K562 (cell line): ENCODE measurements at regions not wholly inside any gene's neighbourhood (a gene's known extent, or its start where the extent isn't known, plus 50 kb on each side); places are given as distances from the start of the nearest gene placed in this dataset.
A peak's percentile ranks its signal among the peaks of the same experiment; 100 is the strongest.

Experiments used
- ATAC-seq: fragments of 200-7000 bp; cut with Tn5 transposase; 3 replicates; pipeline ENCODE4 v1.9.1; 2020; ENCODE audit warnings: moderate library complexity
- BruUV-seq: library from RNA; stranded (reverse); fragments of 400-500 nt; replicated peaks from 2 replicates; lab custom pipeline; 2021; lab: Mats Ljungman, UMichigan
- CTCF ChIA-PET: fragments of 300-600 bp; formaldehyde crosslinking; extraction: SDS; loops from one replicate; lab custom pipeline; 2021; ENCODE audit warnings: low intra/inter-chr PET ratio; lab: Yijun Ruan, JAX
- POLR2A ChIA-PET: fragments of 300-600, 350-650 bp; sonication (Branson Sonifier 250); formaldehyde crosslinking; extraction: SDS; loops from one replicate; lab custom pipeline; 2021; ENCODE audit warnings: antibody characterized with exemption, inconsistent platforms; lab: Yijun Ruan, JAX
- DNase-seq, 4 experiments: peaks; one replicate each; pipeline versions ENCODE4 v3.0.0 to v3.0.0-alpha.2; 2011 to 2018; ENCODE audit warnings: low spot score in 3 of 4, mixed read lengths in 3 of 4; ENCODE audit errors: extremely low read depth in 1 of 4
- FAIRE-seq: peaks from 2 replicates; lab custom pipeline; 2011; peaks lifted over from hg19 to GRCh38; lab: Jason Lieb, UNC
- H2AFZ ChIP-seq: 2 replicates; pipeline ENCODE4 v1.6.0; 2011; ENCODE audit warnings: low read depth, low read length, control low read depth, inconsistent platforms
- H3K27ac ChIP-seq: fragments of 200-600 bp; 3 replicates; pipeline ENCODE4 v1.8.0; 2011; ENCODE audit warnings: low read depth, mild to moderate bottlenecking, control low read depth, inconsistent platforms, low read length, moderate library complexity, mixed read lengths; ENCODE audit errors: extremely low read depth
- H3K27me3 ChIP-seq, 2 experiments: fragments of 300-600 bp in 1 of 2; 2 replicates in 1 of 2; 3 replicates in 1 of 2; pipeline versions ENCODE4 v1.6.0 to v1.8.0; 2011; ENCODE audit warnings: inconsistent platforms in 2 of 2, low read length in 2 of 2, mild to moderate bottlenecking in 1 of 2, mixed read lengths in 1 of 2, moderate library complexity in 1 of 2; ENCODE audit not compliant: control insufficient read depth in 2 of 2, insufficient read depth in 2 of 2
- H3K36me3 ChIP-seq: fragments of 300-600 bp; 3 replicates; pipeline ENCODE4 v1.8.0; 2011; ENCODE audit warnings: mild to moderate bottlenecking, low read length, inconsistent platforms; ENCODE audit not compliant: control insufficient read depth, insufficient read depth
- H3K4me1 ChIP-seq, 2 experiments: fragments of 200-600 bp in 1 of 2; replicated peaks in 1 of 2; 2 replicates in 1 of 2; 3 replicates in 1 of 2; pipeline versions ENCODE4 v1.5.1 to v1.8.0; 2011; ENCODE audit warnings: inconsistent platforms in 2 of 2, low read length in 2 of 2, mild to moderate bottlenecking in 1 of 2, mixed read lengths in 1 of 2, moderate library complexity in 1 of 2; ENCODE audit not compliant: control insufficient read depth in 2 of 2, insufficient read depth in 2 of 2
- H3K4me2 ChIP-seq: 2 replicates; pipeline ENCODE4 v1.6.1; 2011; ENCODE audit warnings: low read length, control low read depth, inconsistent platforms, mixed read lengths; ENCODE audit not compliant: insufficient read depth
- H3K4me3 ChIP-seq: fragments of 200-600 bp; sonication (generic), shearing (Covaris generic); 2 replicates; pipeline ENCODE4 v1.5.1; 2016; ENCODE audit warnings: control low read depth, inconsistent platforms
- H3K79me2 ChIP-seq: fragments of 200-600 bp; 3 replicates; pipeline ENCODE4 v1.8.0; 2011; ENCODE audit warnings: low read length, inconsistent platforms; ENCODE audit not compliant: control insufficient read depth, insufficient read depth
- H3K9ac ChIP-seq, 2 experiments: 2 replicates each; pipeline versions ENCODE4 v1.6.0 to v1.6.1; 2011; ENCODE audit warnings: low read depth in 2 of 2, low read length in 2 of 2, control low read depth in 1 of 2, inconsistent platforms in 1 of 2, mild to moderate bottlenecking in 1 of 2, mixed read lengths in 1 of 2; ENCODE audit not compliant: insufficient read depth in 1 of 2
- H3K9me1 ChIP-seq: one replicate; pipeline ENCODE4 v1.6.0; 2011; ENCODE audit warnings: inconsistent platforms, mild to moderate bottlenecking, low read length, moderate library complexity; ENCODE audit not compliant: control insufficient read depth, insufficient read depth
- H3K9me3 ChIP-seq: replicated peaks from 2 replicates; pipeline ENCODE4 v1.5.1; 2011; ENCODE audit warnings: low read depth, low read length, inconsistent platforms; ENCODE audit not compliant: control insufficient read depth, insufficient read depth
- H4K20me1 ChIP-seq: replicated peaks from 2 replicates; pipeline ENCODE4 v1.6.1; 2011; ENCODE audit warnings: low read length, inconsistent platforms, mixed read lengths; ENCODE audit not compliant: control insufficient read depth, insufficient read depth
- ELF1 ChIP-seq: fragments of 200-800 bp; sonication (Bioruptor generic); IDR thresholded peaks from 2 replicates; pipeline ENCODE4 v1.6.1; 2016; ENCODE audit warnings: missing genetic modification characterization, missing compliant biosample characterization
- NFYB ChIP-seq: IDR thresholded peaks from 2 replicates; pipeline ENCODE4 v1.6.1; 2011; ENCODE audit warnings: mild to moderate bottlenecking, moderate library complexity; ENCODE audit not compliant: insufficient read length; ENCODE audit errors: extremely low read depth
- NR1H2 ChIP-seq: sonication (generic); formaldehyde crosslinking; IDR thresholded peaks from 2 replicates; pipeline ENCODE4 v1.4.0; 2020; ENCODE audit warnings: mild to moderate bottlenecking, missing genetic modification reagents
- PKNOX1 ChIP-seq: fragments of 450-650 bp; IDR thresholded peaks from 2 replicates; pipeline ENCODE4 v1.6.1; 2016
- THRA ChIP-seq: fragments of 450-650 bp; IDR thresholded peaks from 2 replicates; pipeline ENCODE4 v1.6.1; 2017; ENCODE audit warnings: mild to moderate bottlenecking, moderate library complexity
- WGBS: fragments of 100-300 bp; shearing (Covaris generic); methylation state at CpG from one replicate; pipeline ENCODE4 v1.1.6; 2016; ENCODE audit warnings: low coverage, mixed read lengths; ENCODE audit not compliant: insufficient coverage; ENCODE audit errors: missing lambda C conversion rate; 5-methylcytosine and 5-hydroxymethylcytosine counted together
- in situ Hi-C: fragments of 300-500 bp; cut with MboI; formaldehyde crosslinking; loops from 4 replicates; pipeline ENCODE4 v1.15.0; 2018; ENCODE audit warnings: inconsistent platforms, mixed read lengths
- intact Hi-C: fragments of 100-400 bp; cut with micrococcal nuclease; formaldehyde crosslinking; loops from 2 replicates; pipeline ENCODE4 v1.14.2; 2022
- TF ChIP-seq, protein P1 (sequence below), 3 experiments: fragments of 200-800 bp in 1 of 3; fragments of 250-450 bp in 1 of 3; fragments of 450-650 bp in 1 of 3; sonication (Bioruptor Pico) in 1 of 3; sonication (Bioruptor generic) in 1 of 3; formaldehyde crosslinking in 1 of 3; IDR thresholded peaks; 2 replicates each; pipeline versions ENCODE4 v1.6.1 to v1.8.0; 2016 to 2022; ENCODE audit warnings: mild to moderate bottlenecking in 2 of 3, missing genetic modification characterization in 2 of 3, missing compliant biosample characterization in 1 of 3, moderate library complexity in 1 of 3

DNA sequence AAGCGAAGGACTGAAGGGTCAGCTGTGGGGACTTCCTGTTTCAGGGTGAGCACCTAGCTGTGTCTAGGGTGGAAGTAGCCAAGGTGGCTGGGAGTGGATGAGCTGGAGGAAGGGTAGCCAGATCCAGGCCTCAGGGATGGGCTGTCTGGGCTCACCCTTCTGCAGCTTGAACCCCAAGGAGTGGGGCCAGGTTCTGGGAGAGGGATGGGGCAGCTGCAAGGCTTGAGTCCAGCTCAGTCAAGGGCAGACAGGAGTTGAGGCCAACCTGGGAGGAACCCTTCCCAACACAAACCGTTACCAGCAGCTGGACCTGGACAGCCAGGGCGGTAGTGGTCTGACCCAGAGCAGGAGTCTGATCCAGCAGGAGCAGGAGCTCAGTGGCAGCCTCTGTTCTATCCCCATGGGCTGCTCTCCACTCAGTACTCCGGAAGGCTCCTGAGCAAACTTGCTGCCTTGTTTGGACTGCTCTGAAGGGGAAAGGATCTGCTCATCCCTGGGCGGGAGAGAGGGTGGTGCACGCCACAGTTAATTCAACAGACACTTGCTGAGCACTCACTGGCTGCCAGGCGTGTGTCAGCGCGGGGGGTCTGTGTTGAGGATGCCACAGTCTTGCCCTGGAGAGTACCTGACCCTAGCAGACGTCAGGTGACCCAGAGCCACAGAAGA, 53.8 kb upstream of the THY1 start:
- POLR2A ChIA-PET: interaction anchor here (0.7 to 1.1 kb wide), 3 partner anchors 11 to 139 kb away, joined by 3 to 5 read pairs (median 5); no protein-coding TSS in a partner anchor
- Histone ChIP-seq H3K4me2 (no peak overlapping the region), H2AFZ (no peak overlapping the region), H3K36me3 (no peaks in the 10 kb centered on the region), H3K9me3 (no peaks in the 10 kb centered on the region), H3K27ac (no peak overlapping the region), H3K79me2 (no peaks in the 10 kb centered on the region), H3K27me3 (peaks cover 0 to 13% of the 10 kb centered on the region in 2 experiments; a peak in 2 of 5 replicates), H3K4me1 (peaks cover 15 to 29% of the 10 kb centered on the region in 2 experiments; a peak in 4 of 5 replicates), H3K4me3 (no peak overlapping the region), H3K9me1 (no peaks in the 10 kb centered on the region), H4K20me1 (peaks cover 7% of the 10 kb centered on the region; the same call in 1 of the 2 replicates), H3K9ac (peak overlapping the region in 1 of 2 experiments; percentile 60; a peak in 2 of 4 replicates)
- CTCF ChIA-PET: interaction anchor here (3.6 kb wide), 1 partner anchor 120 kb away, joined by 51 read pairs; no protein-coding TSS in a partner anchor
- no peak for FAIRE-seq
- DNase-seq: no peak
- 12% methylated on average over 10 of the region's 10 CpGs for WGBS
- in situ Hi-C loops (no loop called here), intact Hi-C loops (no loop called here)
- TF ChIP-seq NR1H2 (CRISPR knock-in tag) (no peak), THRA (no peak), PKNOX1 (no peak), ELF1 (no peak), NFYB (no peak)
- TF ChIP-seq, protein P1, sequence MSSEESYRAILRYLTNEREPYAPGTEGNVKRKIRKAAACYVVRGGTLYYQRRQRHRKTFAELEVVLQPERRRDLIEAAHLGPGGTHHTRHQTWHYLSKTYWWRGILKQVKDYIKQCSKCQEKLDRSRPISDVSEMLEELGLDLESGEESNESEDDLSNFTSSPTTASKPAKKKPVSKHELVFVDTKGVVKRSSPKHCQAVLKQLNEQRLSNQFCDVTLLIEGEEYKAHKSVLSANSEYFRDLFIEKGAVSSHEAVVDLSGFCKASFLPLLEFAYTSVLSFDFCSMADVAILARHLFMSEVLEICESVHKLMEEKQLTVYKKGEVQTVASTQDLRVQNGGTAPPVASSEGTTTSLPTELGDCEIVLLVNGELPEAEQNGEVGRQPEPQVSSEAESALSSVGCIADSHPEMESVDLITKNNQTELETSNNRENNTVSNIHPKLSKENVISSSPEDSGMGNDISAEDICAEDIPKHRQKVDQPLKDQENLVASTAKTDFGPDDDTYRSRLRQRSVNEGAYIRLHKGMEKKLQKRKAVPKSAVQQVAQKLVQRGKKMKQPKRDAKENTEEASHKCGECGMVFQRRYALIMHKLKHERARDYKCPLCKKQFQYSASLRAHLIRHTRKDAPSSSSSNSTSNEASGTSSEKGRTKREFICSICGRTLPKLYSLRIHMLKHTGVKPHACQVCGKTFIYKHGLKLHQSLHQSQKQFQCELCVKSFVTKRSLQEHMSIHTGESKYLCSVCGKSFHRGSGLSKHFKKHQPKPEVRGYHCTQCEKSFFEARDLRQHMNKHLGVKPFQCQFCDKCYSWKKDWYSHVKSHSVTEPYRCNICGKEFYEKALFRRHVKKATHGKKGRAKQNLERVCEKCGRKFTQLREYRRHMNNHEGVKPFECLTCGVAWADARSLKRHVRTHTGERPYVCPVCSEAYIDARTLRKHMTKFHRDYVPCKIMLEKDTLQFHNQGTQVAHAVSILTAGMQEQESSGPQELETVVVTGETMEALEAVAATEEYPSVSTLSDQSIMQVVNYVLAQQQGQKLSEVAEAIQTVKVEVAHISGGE (CRISPR knock-in tag; IDR thresholded peaks at IDR 0.05): no peak
- no TSS peak for BruUV-seq
- ATAC-seq: no peak
